ENCODE measurements at regions not wholly inside any gene's neighbourhood (a gene's known extent, or its start where the extent isn't known, plus 50 kb on each side); places are given as distances from the start of the nearest gene placed in this dataset.

DNA sequence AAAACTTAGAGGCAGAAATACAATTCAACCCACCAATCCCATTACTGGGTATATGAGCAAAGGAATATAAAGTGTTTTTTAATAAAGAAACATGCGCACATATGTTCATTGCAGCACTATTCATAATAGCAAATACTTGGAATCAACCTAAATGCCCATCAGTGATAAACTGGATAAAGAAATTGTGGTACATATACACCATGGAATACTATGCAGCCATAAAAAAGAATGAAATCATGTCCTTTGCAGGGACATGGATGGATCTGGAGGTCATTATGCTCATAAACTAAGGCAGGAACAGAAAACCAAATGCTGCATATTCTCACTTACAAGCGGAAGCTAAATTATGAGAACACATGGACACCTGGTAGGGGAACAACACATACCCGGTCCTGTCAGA is 807.7 kb upstream of the INTU start:
- TF ChIP-seq REST (IDR thresholded peaks at IDR 0.05; ENCODE audit: insufficient replicate concordance, low read depth) (no peak), SPI1 (IDR thresholded peaks at IDR 0.05; ENCODE audit: borderline replicate concordance, low read depth) (no peak), CTCF (IDR thresholded peaks at IDR 0.05; ENCODE audit: insufficient read depth, low read length) (no peak), GABPA (IDR thresholded peaks at IDR 0.05; ENCODE audit: low read depth) (no peak), POLR2AphosphoS5 (IDR thresholded peaks at IDR 0.05; ENCODE audit: low read depth) (no peak)
- Histone ChIP-seq H3K4me3 (replicated peaks; ENCODE audit: insufficient read depth, low read length) (no peak overlapping the region), H3K27ac (replicated peaks) (no peak overlapping the region), H3K27me3 (ENCODE audit: insufficient read depth, poor library complexity, severe bottlenecking) (no peaks in the 10 kb centered on the region)
- DNase-seq (ENCODE audit: low read depth in 1 of 2, low spot score in 1 of 2), result no peak

DNA sequence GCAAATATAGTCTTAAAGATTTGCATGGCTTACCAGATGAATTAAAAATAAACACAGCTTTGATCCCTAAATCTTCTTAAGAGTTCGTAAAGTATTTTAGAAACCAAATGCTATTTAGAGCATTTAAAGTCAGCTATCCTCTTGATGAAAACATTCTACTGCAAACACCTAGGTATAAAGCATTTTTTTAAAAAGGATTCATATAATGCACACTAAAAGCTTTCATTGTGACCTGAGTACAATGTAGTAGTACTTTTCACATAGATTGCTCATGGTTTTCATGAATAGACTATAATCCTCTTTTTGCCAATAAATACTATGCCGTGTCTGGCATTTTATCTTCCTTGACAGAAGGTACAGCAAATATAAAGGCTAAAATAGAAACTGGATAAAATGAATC is 805.1 kb upstream of the INTU start:
- H3K27ac ChIP-seq (replicated peaks), result no peak overlapping the region

GRCh38 chr4:126834854-126835253 is 797.9 kb upstream of the INTU start:
- Histone ChIP-seq H3K4me3 (replicated peaks; ENCODE audit: insufficient read depth, low read length) (no peak overlapping the region), H3K27ac (replicated peaks) (no peak overlapping the region), H3K27me3 (ENCODE audit: insufficient read depth, poor library complexity, severe bottlenecking) (no peaks in the 10 kb centered on the region)
- DNase-seq (ENCODE audit: low read depth in 1 of 2, low spot score in 1 of 2), result no peak
- TF ChIP-seq SPI1 (IDR thresholded peaks at IDR 0.05; ENCODE audit: borderline replicate concordance, low read depth) (no peak), CTCF (IDR thresholded peaks at IDR 0.05; ENCODE audit: insufficient read depth, low read length) (no peak), POLR2AphosphoS5 (IDR thresholded peaks at IDR 0.05; ENCODE audit: low read depth) (no peak), REST (IDR thresholded peaks at IDR 0.05; ENCODE audit: insufficient replicate concordance, low read depth) (no peak), GABPA (IDR thresholded peaks at IDR 0.05; ENCODE audit: low read depth) (no peak)

More for the DNA sequence above, 805.1 kb upstream of the INTU start:
- Histone ChIP-seq H3K4me3 (replicated peaks; ENCODE audit: insufficient read depth, low read length) (no peak overlapping the region), H3K27me3 (ENCODE audit: insufficient read depth, poor library complexity, severe bottlenecking) (no peaks in the 10 kb centered on the region)
- no peak for TF ChIP-seq GABPA (IDR thresholded peaks at IDR 0.05; ENCODE audit: low read depth)
- TF ChIP-seq POLR2AphosphoS5 (IDR thresholded peaks at IDR 0.05; ENCODE audit: low read depth), result no peak
- TF ChIP-seq CTCF (IDR thresholded peaks at IDR 0.05; ENCODE audit: insufficient read depth, low read length), result no peak
- DNase-seq (ENCODE audit: low read depth in 1 of 2, low spot score in 1 of 2), result no peak

- no peak overlapping the region for H3K27ac ChIP-seq (replicated peaks)
- DNase-seq (ENCODE audit: low read depth in 1 of 2, low spot score in 1 of 2), result no peak
- no peak for TF ChIP-seq CTCF (IDR thresholded peaks at IDR 0.05; ENCODE audit: insufficient read depth, low read length)
These were observed 793.6 kb upstream of the INTU start for GRCh38 chr4:126838941-126839679.

More at GRCh38 chr4:126838941-126839679, 793.6 kb upstream of the INTU start:
- H3K4me3 ChIP-seq (replicated peaks; ENCODE audit: insufficient read depth, low read length), result no peak overlapping the region
- no peaks in the 10 kb centered on the region for H3K27me3 ChIP-seq (ENCODE audit: insufficient read depth, poor library complexity, severe bottlenecking)

Data from HL-60 (cell line).